NT2/D1 (cell line): ENCODE measurements at regions not wholly inside any gene's neighbourhood (a gene's known extent, or its start where the extent isn't known, plus 50 kb on each side); places are given as distances from the start of the nearest gene placed in this dataset.

Experiments used
- SUZ12 ChIP-seq: IDR thresholded peaks from 2 replicates; pipeline ENCODE4 v1.6.1; 2011; ENCODE audit not compliant: insufficient read length, insufficient read depth; ENCODE audit errors: extremely low read depth
- YY1 ChIP-seq: IDR thresholded peaks from 2 replicates; pipeline ENCODE4 v1.6.1; 2011; ENCODE audit not compliant: insufficient read length, insufficient read depth
- ZNF274 ChIP-seq: IDR thresholded peaks from 2 replicates; pipeline ENCODE4 v1.6.1; 2011; ENCODE audit warnings: mild to moderate bottlenecking, low read depth, low read length

GRCh38 chr4:156623376-156623775, 348.2 kb downstream of the PDGFC start:
- TF ChIP-seq SUZ12 (no peak), YY1 (no peak), ZNF274 (no peak)
